ENCODE measurements at regions not wholly inside any gene's neighbourhood (a gene's known extent, or its start where the extent isn't known, plus 50 kb on each side); places are given as distances from the start of the nearest gene placed in this dataset.

DNA sequence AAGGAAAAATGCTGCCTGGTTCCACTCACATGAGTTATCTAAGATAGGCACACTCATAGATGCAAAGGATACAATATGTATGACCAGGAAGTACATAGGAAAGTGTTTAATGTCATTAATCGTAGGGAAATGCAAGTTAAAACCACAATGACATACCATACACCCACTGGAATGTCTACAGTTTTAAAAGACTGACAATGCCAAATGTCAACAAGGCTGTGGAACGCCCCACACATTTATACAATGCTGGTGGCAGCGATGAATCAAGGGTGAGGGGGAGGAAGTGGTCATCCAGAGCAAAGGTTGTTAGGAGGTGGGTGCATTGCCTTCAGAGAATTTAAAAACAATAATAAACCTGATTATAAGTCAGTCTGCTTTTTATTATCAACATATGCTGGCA lies 437.8 kb downstream of the ARHGEF28 start:
- TF ChIP-seq KLF17 (tag by site-specific recombination; IDR thresholded peaks at IDR 0.05) (no peak), ZNF555 (tag by site-specific recombination; conservative IDR thresholded peaks at IDR 0.05) (no peak), CTCF (tag by site-specific recombination; IDR thresholded peaks at IDR 0.05) (no peak), HOXD13 (CRISPR knock-in tag; IDR thresholded peaks at IDR 0.05; ENCODE audit: borderline replicate concordance) (peak; percentile 95), ZNF37A (tag by site-specific recombination; IDR thresholded peaks at IDR 0.05) (no peak), HIC1 (tag by site-specific recombination; IDR thresholded peaks at IDR 0.05) (no peak), TSHZ1 (tag by site-specific recombination; IDR thresholded peaks at IDR 0.05; ENCODE audit: borderline replicate concordance) (no peak), RBAK (tag by site-specific recombination; IDR thresholded peaks at IDR 0.05) (no peak), ZNF202 (tag by site-specific recombination; IDR thresholded peaks at IDR 0.05; ENCODE audit: borderline replicate concordance) (no peak), SP2 (tag by site-specific recombination; IDR thresholded peaks at IDR 0.05) (no peak), ZNF184 (tag by site-specific recombination; IDR thresholded peaks at IDR 0.05) (no peak), ZNF473 (tag by site-specific recombination; IDR thresholded peaks at IDR 0.05) (no peak), IKZF3 (tag by site-specific recombination; IDR thresholded peaks at IDR 0.05) (no peak)
- TF ChIP-seq, protein P1, sequence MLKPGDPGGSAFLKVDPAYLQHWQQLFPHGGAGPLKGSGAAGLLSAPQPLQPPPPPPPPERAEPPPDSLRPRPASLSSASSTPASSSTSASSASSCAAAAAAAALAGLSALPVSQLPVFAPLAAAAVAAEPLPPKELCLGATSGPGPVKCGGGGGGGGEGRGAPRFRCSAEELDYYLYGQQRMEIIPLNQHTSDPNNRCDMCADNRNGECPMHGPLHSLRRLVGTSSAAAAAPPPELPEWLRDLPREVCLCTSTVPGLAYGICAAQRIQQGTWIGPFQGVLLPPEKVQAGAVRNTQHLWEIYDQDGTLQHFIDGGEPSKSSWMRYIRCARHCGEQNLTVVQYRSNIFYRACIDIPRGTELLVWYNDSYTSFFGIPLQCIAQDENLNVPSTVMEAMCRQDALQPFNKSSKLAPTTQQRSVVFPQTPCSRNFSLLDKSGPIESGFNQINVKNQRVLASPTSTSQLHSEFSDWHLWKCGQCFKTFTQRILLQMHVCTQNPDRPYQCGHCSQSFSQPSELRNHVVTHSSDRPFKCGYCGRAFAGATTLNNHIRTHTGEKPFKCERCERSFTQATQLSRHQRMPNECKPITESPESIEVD (tag by site-specific recombination; IDR thresholded peaks at IDR 0.05) = no peak

Measured in HEK293 (cell line).